Stimulated activated naive B cell treated with anti-CD40 and anti-IgM and Interleukin-4, amounts not matched to agents 10 μg/mL and 1 μg/mL and 100 μg/mL, for 72 hours (primary cell): ENCODE measurements at regions not wholly inside any gene's neighbourhood (a gene's known extent, or its start where the extent isn't known, plus 50 kb on each side); places are given as distances from the start of the nearest gene placed in this dataset.

Experiments
- ATAC-seq, 2 donors: fragments of 150-1000 bp; cut with Tn5 transposase; replicated peaks; 2 replicates each; pipeline ENCODE4 v1.10.0; 2021; ENCODE audit warnings: moderate library complexity in 1 of 2
- DNase-seq: peaks from one replicate; pipeline ENCODE4 v3.0.0; 2021
- H3K27ac Mint-ChIP-seq: one replicate; pipeline ENCODE4 v1.8.0; 2022; ENCODE audit warnings: mild to moderate bottlenecking, mixed read lengths
- H3K27me3 Mint-ChIP-seq, 2 donors: one replicate each; pipeline ENCODE4 v1.8.0; 2022; ENCODE audit warnings: mixed read lengths in 2 of 2
- H3K36me3 Mint-ChIP-seq, 2 donors: one replicate each; pipeline ENCODE4 v1.8.0; 2022; ENCODE audit warnings: mixed read lengths in 2 of 2, mild to moderate bottlenecking in 1 of 2
- H3K4me1 Mint-ChIP-seq, 2 donors: one replicate each; pipeline ENCODE4 v1.8.0; 2022; ENCODE audit warnings: mixed read lengths in 2 of 2, mild to moderate bottlenecking in 1 of 2
- H3K4me3 Mint-ChIP-seq, 2 donors: one replicate each; pipeline ENCODE4 v1.8.0; 2022; ENCODE audit warnings: mild to moderate bottlenecking in 2 of 2, mixed read lengths in 2 of 2, moderate library complexity in 1 of 2
- H3K9me3 Mint-ChIP-seq, 2 donors: one replicate each; pipeline ENCODE4 v1.8.0; 2022; ENCODE audit warnings: mixed read lengths in 2 of 2, mild to moderate bottlenecking in 1 of 2

- H3K36me3 Mint-ChIP-seq, result no peaks in the 10 kb centered on the region
- no peaks in the 10 kb centered on the region for H3K27me3 Mint-ChIP-seq
These were observed 103.0 kb upstream of the RARB start for GRCh38 chr3:25324954-25325655.

GRCh38 chr3:25335356-25335755 is 92.7 kb upstream of the RARB start:
- Mint-ChIP-seq H3K27ac (no peak overlapping the region), H3K27me3 (no peaks in the 10 kb centered on the region), H3K36me3 (no peaks in the 10 kb centered on the region), H3K4me1 (no peaks in the 10 kb centered on the region), H3K4me3 (no peak overlapping the region), H3K9me3 (peaks cover 6 to 7% of the 10 kb centered on the region in 2 donors)
- ATAC-seq (no peak), DNase-seq (no peak)

More at GRCh38 chr3:25324954-25325655, 103.0 kb upstream of the RARB start:
- no peak overlapping the region for H3K4me3 Mint-ChIP-seq
- no peak for ATAC-seq
- DNase-seq, result no peak
- H3K27ac Mint-ChIP-seq, result no peak overlapping the region
- H3K4me1 Mint-ChIP-seq, result no peaks in the 10 kb centered on the region
- peaks cover 2 to 10% of the 10 kb centered on the region in 2 donors for H3K9me3 Mint-ChIP-seq

- no peak for ATAC-seq
These were observed 89.8 kb upstream of the RARB start for GRCh38 chr3:25338158-25338725.

DNA sequence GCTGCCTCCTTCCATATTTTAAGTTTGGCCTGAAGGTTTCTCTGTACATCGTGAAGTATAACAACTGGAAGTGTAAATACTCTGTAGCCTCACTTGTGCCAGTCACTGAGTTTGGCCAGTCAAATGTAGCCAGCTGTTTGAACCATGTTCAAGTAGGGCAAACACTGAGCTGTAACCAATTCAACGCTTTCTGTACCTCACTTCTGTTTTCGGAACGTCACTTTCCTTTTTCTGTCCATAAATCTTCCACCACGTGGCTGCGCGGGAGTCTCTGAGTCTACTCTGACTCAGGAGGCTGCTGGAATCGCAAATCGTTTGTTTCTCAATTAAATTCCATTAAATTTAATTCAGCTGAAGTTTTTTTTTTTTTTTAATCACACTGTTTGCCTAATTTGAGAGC is 88.8 kb upstream of the RARB start:
- Mint-ChIP-seq H3K4me1 (no peaks in the 10 kb centered on the region), H3K27ac (no peak overlapping the region), H3K36me3 (no peaks in the 10 kb centered on the region), H3K9me3 (peaks cover 0 to 2% of the 10 kb centered on the region in 2 donors), H3K4me3 (no peak overlapping the region), H3K27me3 (no peaks in the 10 kb centered on the region)
- DNase-seq, result no peak
- no peak for ATAC-seq

More at GRCh38 chr3:25338158-25338725, 89.8 kb upstream of the RARB start:
- Mint-ChIP-seq H3K27ac (no peak overlapping the region), H3K4me3 (no peak overlapping the region), H3K9me3 (peaks cover 0 to 2% of the 10 kb centered on the region in 2 donors), H3K27me3 (no peaks in the 10 kb centered on the region), H3K36me3 (no peaks in the 10 kb centered on the region), H3K4me1 (no peaks in the 10 kb centered on the region)
- no peak for DNase-seq

DNA sequence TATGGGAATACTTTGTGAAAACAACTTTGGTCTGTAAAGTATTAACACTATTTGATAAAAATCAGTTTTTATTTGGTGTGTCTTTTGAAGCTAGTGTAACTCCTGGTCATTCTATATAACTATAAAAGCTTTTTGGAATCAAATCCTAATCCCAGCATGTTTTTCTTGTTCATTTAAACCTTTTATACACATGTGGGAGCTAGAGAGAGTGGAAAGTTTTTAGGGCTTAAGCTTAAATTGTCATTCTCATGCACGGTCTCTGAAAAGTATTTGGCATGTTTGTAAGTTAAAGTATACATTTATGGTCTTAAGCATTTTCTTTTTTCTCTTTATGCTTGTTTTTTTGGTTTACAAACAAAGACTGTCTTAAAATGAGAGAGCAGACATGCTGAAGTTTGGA is 83.4 kb upstream of the RARB start:
- H3K36me3 Mint-ChIP-seq, result no peaks in the 10 kb centered on the region
- no peaks in the 10 kb centered on the region for H3K27me3 Mint-ChIP-seq
- ATAC-seq (no peak), DNase-seq (no peak)
- no peak overlapping the region for H3K4me3 Mint-ChIP-seq
- peaks cover 0 to 3% of the 10 kb centered on the region in 2 donors for H3K9me3 Mint-ChIP-seq
- H3K27ac Mint-ChIP-seq, result no peak overlapping the region
- H3K4me1 Mint-ChIP-seq, result no peaks in the 10 kb centered on the region

GRCh38 chr3:25349095-25349494 is 79.0 kb upstream of the RARB start:
- H3K4me3 Mint-ChIP-seq, result no peak overlapping the region
- no peaks in the 10 kb centered on the region for H3K27me3 Mint-ChIP-seq
- DNase-seq (no peak), ATAC-seq (no peak)
- H3K36me3 Mint-ChIP-seq, result no peaks in the 10 kb centered on the region
- no peaks in the 10 kb centered on the region for H3K4me1 Mint-ChIP-seq
- no peak overlapping the region for H3K27ac Mint-ChIP-seq
- peaks cover 0 to 4% of the 10 kb centered on the region in 2 donors for H3K9me3 Mint-ChIP-seq

GRCh38 chr3:25349828-25350724 is 78.0 kb upstream of the RARB start:
- Mint-ChIP-seq H3K36me3 (no peaks in the 10 kb centered on the region), H3K4me3 (no peak overlapping the region), H3K27ac (no peak overlapping the region), H3K9me3 (peaks cover 0 to 4% of the 10 kb centered on the region in 2 donors), H3K4me1 (no peaks in the 10 kb centered on the region), H3K27me3 (no peaks in the 10 kb centered on the region)
- DNase-seq, result no peak
- no peak for ATAC-seq

DNA sequence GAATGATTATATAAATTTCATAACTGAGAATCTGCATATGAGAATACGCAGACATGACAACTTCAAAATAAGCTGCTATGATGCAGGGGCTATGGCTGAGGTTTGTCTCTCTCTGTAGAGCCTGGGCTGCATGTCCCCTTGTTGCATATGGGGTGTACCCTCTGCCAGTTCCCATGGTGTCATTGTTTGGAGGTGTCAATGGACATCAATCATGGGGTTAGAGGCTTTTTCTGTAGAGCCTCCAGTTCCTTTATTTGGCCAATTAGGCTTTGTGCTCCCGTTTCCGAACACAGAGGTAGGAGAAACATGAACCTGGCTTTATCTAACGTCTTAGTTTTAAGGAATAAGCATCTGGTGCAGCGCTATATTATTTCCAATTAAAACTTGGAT is 77.3 kb upstream of the RARB start:
- ATAC-seq (no peak), DNase-seq (no peak)
- Mint-ChIP-seq H3K36me3 (no peaks in the 10 kb centered on the region), H3K27ac (no peak overlapping the region), H3K4me1 (no peaks in the 10 kb centered on the region), H3K9me3 (peaks cover 0 to 4% of the 10 kb centered on the region in 2 donors), H3K4me3 (no peak overlapping the region), H3K27me3 (no peaks in the 10 kb centered on the region)

GRCh38 chr3:25354071-25354470 is 74.0 kb upstream of the RARB start:
- ATAC-seq (no peak), DNase-seq (no peak)
- Mint-ChIP-seq H3K27me3 (no peaks in the 10 kb centered on the region), H3K27ac (no peak overlapping the region), H3K9me3 (peaks cover 5 to 9% of the 10 kb centered on the region in 2 donors), H3K36me3 (no peaks in the 10 kb centered on the region), H3K4me1 (no peaks in the 10 kb centered on the region), H3K4me3 (no peak overlapping the region)

DNA sequence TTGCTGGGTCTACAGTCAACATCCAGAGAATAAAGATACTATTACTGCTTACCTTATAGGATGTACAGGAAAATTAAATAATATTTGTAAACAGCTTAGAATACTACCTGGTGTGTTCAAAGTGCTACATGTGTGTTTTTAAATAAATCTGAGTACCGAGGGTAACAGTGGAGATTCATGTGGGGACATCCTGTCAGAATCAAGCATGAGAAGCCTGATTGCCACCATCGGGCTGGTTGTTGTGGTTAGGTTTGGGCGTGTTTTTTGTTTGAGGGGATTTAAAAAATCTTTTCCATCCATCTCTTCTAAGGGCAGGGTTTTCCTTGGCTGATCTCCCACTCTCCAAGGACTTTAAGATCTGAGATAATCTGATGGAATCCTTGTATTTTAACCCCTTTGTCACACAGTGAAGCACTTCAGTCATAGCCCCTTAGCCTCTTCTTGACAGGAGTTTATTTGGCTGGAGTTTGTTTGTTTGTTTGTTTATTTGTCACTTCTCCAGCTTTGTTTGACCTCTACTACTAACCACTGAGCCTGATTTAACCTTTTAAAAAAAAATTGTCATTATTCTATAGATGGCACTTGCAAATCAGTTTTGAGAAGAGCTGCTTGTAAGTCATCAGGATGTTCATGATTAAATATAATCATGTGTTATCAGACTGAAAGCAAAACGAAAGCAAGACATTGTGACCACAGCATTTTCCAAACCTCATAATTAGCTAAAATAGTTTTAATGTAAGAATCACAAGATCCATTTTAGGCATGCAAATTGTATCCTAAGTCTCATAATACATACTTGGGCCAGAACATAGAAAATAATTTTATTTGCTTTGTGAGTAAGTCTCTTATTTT is 72.8 kb upstream of the RARB start:
- Mint-ChIP-seq H3K27me3 (no peaks in the 10 kb centered on the region), H3K4me3 (no peak overlapping the region), H3K36me3 (no peaks in the 10 kb centered on the region), H3K4me1 (no peaks in the 10 kb centered on the region), H3K9me3 (peaks cover 14% of the 10 kb centered on the region in 2 donors), H3K27ac (no peak overlapping the region)
- no peak for DNase-seq
- no peak for ATAC-seq

DNA sequence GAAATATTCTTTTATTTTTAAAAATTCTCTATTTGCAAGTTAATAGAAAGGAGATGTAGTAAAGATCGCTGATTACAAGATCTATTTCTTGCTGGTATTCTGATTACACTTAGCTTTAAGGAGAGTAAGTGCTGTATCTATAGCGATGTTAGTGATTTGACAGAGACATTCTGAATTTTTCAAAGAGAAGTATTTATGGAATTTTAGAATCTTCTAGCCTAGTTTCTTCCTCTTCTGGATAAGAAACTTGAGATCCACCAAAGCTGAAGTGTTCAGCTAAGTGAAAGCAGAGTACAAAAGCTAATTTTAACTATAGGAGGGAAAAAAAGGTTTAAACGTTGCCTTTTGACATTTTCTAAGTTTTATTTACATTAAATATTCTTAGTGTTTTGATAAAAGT is 72.1 kb upstream of the RARB start:
- Mint-ChIP-seq H3K9me3 (peaks cover 14% of the 10 kb centered on the region in 2 donors), H3K36me3 (no peaks in the 10 kb centered on the region), H3K27ac (no peak overlapping the region)

DNA sequence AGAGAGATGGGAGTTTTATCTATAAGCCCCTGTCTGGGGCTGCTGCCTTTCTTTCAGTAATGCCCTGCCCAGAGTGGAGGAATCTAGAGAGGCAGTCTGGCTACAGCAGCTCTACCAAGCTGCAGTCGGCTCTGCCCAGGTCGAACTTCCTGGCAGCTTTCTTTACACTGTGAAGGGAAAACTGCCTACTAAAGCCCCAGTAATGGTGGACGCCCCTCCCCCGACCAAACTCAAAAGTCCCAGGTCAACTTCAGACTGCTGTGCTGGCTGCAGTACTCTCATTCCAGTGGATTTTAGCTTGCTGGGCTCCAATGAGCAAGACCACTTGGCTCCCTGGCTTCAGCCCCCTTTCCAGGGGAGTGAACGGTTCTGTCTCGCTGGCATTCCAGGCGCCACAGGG is 65.9 kb upstream of the RARB start:
- ATAC-seq (no peak), DNase-seq (no peak)
- H3K36me3 Mint-ChIP-seq, result no peaks in the 10 kb centered on the region
- H3K27me3 Mint-ChIP-seq, result no peaks in the 10 kb centered on the region
- H3K9me3 Mint-ChIP-seq, result peaks cover 13 to 14% of the 10 kb centered on the region in 2 donors
- H3K4me1 Mint-ChIP-seq, result no peaks in the 10 kb centered on the region
- H3K27ac Mint-ChIP-seq, result no peak overlapping the region
- H3K4me3 Mint-ChIP-seq, result no peak overlapping the region

More for the DNA sequence above, 72.1 kb upstream of the RARB start:
- ATAC-seq (no peak), DNase-seq (no peak)
- Mint-ChIP-seq H3K27me3 (no peaks in the 10 kb centered on the region), H3K4me3 (no peak overlapping the region), H3K4me1 (no peaks in the 10 kb centered on the region)

DNA sequence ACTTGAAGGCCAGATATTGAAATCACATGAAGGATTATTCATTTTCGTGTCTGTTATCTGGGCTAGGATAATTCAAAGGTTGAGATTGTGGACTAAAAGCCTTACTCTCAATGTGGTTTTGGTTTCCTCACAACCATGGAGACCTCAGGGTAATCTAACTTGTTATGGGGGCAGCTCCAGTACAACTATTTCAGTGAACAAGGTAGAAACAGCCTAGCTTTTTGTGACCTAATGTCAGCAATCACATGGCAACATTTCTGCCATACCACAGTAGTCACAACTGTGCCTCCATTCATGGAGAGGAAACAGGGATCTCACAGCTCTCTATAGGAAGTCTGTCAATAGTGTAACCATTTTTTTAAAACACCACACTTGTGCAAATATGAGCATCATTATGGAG is 62.4 kb upstream of the RARB start:
- Mint-ChIP-seq H3K4me3 (no peak overlapping the region), H3K9me3 (peaks cover 0 to 3% of the 10 kb centered on the region in 2 donors), H3K4me1 (no peaks in the 10 kb centered on the region), H3K36me3 (no peaks in the 10 kb centered on the region), H3K27me3 (no peaks in the 10 kb centered on the region), H3K27ac (no peak overlapping the region)
- no peak for ATAC-seq
- no peak for DNase-seq

- H3K9me3 Mint-ChIP-seq, result peaks cover 0 to 3% of the 10 kb centered on the region in 2 donors
- no peak for DNase-seq
- H3K36me3 Mint-ChIP-seq, result no peaks in the 10 kb centered on the region
- H3K4me3 Mint-ChIP-seq, result no peak overlapping the region
- H3K27ac Mint-ChIP-seq, result no peak overlapping the region
- no peaks in the 10 kb centered on the region for H3K4me1 Mint-ChIP-seq
- no peak for ATAC-seq
- no peaks in the 10 kb centered on the region for H3K27me3 Mint-ChIP-seq
These were observed 61.0 kb upstream of the RARB start for GRCh38 chr3:25367025-25367424.
